Psoas muscle (tissue), 7 donors: ENCODE measurements at regions not wholly inside any gene's neighbourhood (a gene's known extent, or its start where the extent isn't known, plus 50 kb on each side); places are given as distances from the start of the nearest gene placed in this dataset.

Experiments used
- ATAC-seq, 4 donors: fragments of 200-7000 bp; cut with Tn5 transposase; one replicate each; pipeline ENCODE4 v1.9.1; 2020; ENCODE audit warnings: moderate library complexity in 3 of 4, mild to moderate bottlenecking in 2 of 4
- DNase-seq, 2 donors: peaks; one replicate each; pipeline ENCODE4 v3.0.0-alpha.2; 2020
- H3K27ac ChIP-seq: fragments of 200-600 bp; one replicate; pipeline ENCODE4 v1.8.0; 2022
- H3K27me3 ChIP-seq, 3 donors: fragments of 200-600 bp in 1 of 3; one replicate each; pipeline versions ENCODE4 v1.6.1 to v1.8.0; 2013 to 2022; ENCODE audit warnings: low read length in 2 of 3, mild to moderate bottlenecking in 2 of 3, moderate library complexity in 1 of 3; ENCODE audit not compliant: insufficient read depth in 3 of 3
- H3K36me3 ChIP-seq, 2 donors: fragments of 200-600 bp in 1 of 2; one replicate each; pipeline versions ENCODE4 v1.6.1 to v1.8.0; 2013 to 2022; ENCODE audit warnings: low read depth in 1 of 2, mild to moderate bottlenecking in 1 of 2, moderate library complexity in 1 of 2; ENCODE audit not compliant: insufficient read depth in 1 of 2
- H3K4me1 ChIP-seq: fragments of 200-600 bp; one replicate; pipeline ENCODE4 v1.8.0; 2022
- H3K4me3 ChIP-seq: fragments of 200-600 bp; one replicate; pipeline ENCODE4 v1.8.0; 2022; ENCODE audit warnings: mild to moderate bottlenecking
- H3K9me3 ChIP-seq: fragments of 200-600 bp; one replicate; pipeline ENCODE4 v1.8.0; 2022
- CTCF ChIP-seq: fragments of 200-600 bp; IDR thresholded peaks from one replicate; pipeline ENCODE4 v1.8.0; 2022; ENCODE audit warnings: antibody characterized with exemption
- WGBS, 3 donors: extraction: QIAGEN DNeasy Blood & Tissue Kit; methylation state at CpG; one replicate each; pipeline versions ENCODE4 v1.1.6 to v1.1.7; 2013; 5-methylcytosine and 5-hydroxymethylcytosine counted together
- intact Hi-C, 2 donors: fragments of 100-400 bp; cut with DNase I; formaldehyde crosslinking; loops; one replicate each; pipeline versions ENCODE4 v1.11.0 to v1.14.2; 2022
- donor health status: healthy with polysubstance abuse.
- donor health status: DM: no; HTN: no; CAD: no; lungs with moderate emphysema.
- donor health status: Bipolar disorder and iron deficiency.
- donor health status: healthy.
- donor health status: DM: yes; HTN: yes; CAD: no.
- donor health status: DM: no; HTN: no; CAD: no.
- donor health status: DM: yes; HTN: yes; CAD: no.

GRCh38 chr11:135043434-135043833 is 631.4 kb upstream of the B3GAT1 start:
- no peak for TF ChIP-seq CTCF
- Histone ChIP-seq H3K27me3 (peaks cover 0 to 3% (median 0%) of the 10 kb centered on the region in 3 donors), H3K4me1 (no peaks in the 10 kb centered on the region), H3K36me3 (no peaks in the 10 kb centered on the region), H3K27ac (no peak overlapping the region), H3K4me3 (no peak overlapping the region), H3K9me3 (no peaks in the 10 kb centered on the region)
- WGBS, 3 donors = 76 to 85% (median 81%) methylated on average over 4 of the region's 4 CpGs
- intact Hi-C loops = no loop called here
- no peak for DNase-seq
- ATAC-seq = no peak

- H3K27me3 ChIP-seq = peaks cover 0 to 10% (median 0%) of the 10 kb centered on the region in 3 donors
- DNase-seq = no peak
- H3K9me3 ChIP-seq = no peaks in the 10 kb centered on the region
- WGBS, 3 donors = 64 to 81% (median 80%) methylated on average over 5 of the region's 5 CpGs
- no peak for ATAC-seq
- no peaks in the 10 kb centered on the region for H3K4me1 ChIP-seq
- intact Hi-C loops = no loop called here
- TF ChIP-seq CTCF = no peak
- H3K27ac ChIP-seq = no peak overlapping the region
- H3K36me3 ChIP-seq = no peaks in the 10 kb centered on the region
- no peak overlapping the region for H3K4me3 ChIP-seq
Measured at GRCh38 chr11:135037828-135038227, 625.8 kb upstream of the B3GAT1 start.

GRCh38 chr11:135036488-135037297 is 624.7 kb upstream of the B3GAT1 start:
- no peak for DNase-seq
- no peak for TF ChIP-seq CTCF
- Histone ChIP-seq H3K27me3 (peaks cover 0 to 10% (median 0%) of the 10 kb centered on the region in 3 donors), H3K4me1 (no peaks in the 10 kb centered on the region), H3K9me3 (no peaks in the 10 kb centered on the region), H3K27ac (no peak overlapping the region), H3K36me3 (no peaks in the 10 kb centered on the region), H3K4me3 (no peak overlapping the region)
- intact Hi-C loops = no loop called here
- 52 to 55% (median 53%) methylated on average over 19 of the region's 19 CpGs for WGBS, 3 donors
- ATAC-seq = no peak

GRCh38 chr11:135035282-135035681 is 623.2 kb upstream of the B3GAT1 start:
- Histone ChIP-seq H3K36me3 (no peaks in the 10 kb centered on the region), H3K27ac (no peak overlapping the region), H3K27me3 (peaks cover 0 to 10% (median 0%) of the 10 kb centered on the region in 3 donors), H3K9me3 (no peaks in the 10 kb centered on the region), H3K4me3 (no peak overlapping the region), H3K4me1 (no peaks in the 10 kb centered on the region)
- DNase-seq (no peak), ATAC-seq (no peak)
- TF ChIP-seq CTCF = no peak
- intact Hi-C loops = no loop called here
- 82 to 88% (median 83%) methylated on average over 3 of the region's 3 CpGs for WGBS, 3 donors

- Histone ChIP-seq H3K27me3 (peaks cover 0 to 10% (median 0%) of the 10 kb centered on the region in 3 donors), H3K27ac (no peak overlapping the region), H3K4me3 (no peak overlapping the region), H3K36me3 (no peaks in the 10 kb centered on the region), H3K9me3 (no peaks in the 10 kb centered on the region), H3K4me1 (no peaks in the 10 kb centered on the region)
- intact Hi-C loops = no loop called here
- 14 to 25% (median 15%) methylated on average over 5 of the region's 5 CpGs for WGBS, 3 donors
- TF ChIP-seq CTCF = no peak
- no peak for DNase-seq
- no peak for ATAC-seq
Measured at GRCh38 chr11:135033540-135033939, 621.5 kb upstream of the B3GAT1 start.
